Medulla oblongata (tissue), 1 donor: ENCODE measurements at regions not wholly inside any gene's neighbourhood (a gene's known extent, or its start where the extent isn't known, plus 50 kb on each side); places are given as distances from the start of the nearest gene placed in this dataset.
"Not testable (repeated sequence)": the region's sequence is repeated elsewhere in the genome, so short reads cannot be mapped to it uniquely, and the experiment has no call there.

Source experiments
- DNase-seq: peaks from one replicate; pipeline ENCODE4 v3.0.0-alpha.2; 2015; ENCODE audit errors: extremely low spot score

- no peak for DNase-seq
Observed at GRCh38 chr4:104330125-104330905, 164.4 kb downstream of the CXXC4 start.

GRCh38 chr4:104326991-104327694, 167.6 kb downstream of the CXXC4 start:
- not testable (repeated sequence) for DNase-seq

- peak; percentile 65 for DNase-seq
Observed at GRCh38 chr4:104302731-104303130, 192.0 kb downstream of the CXXC4 start.

- no peak for DNase-seq
Observed at GRCh38 chr4:104294811-104295210, 199.9 kb downstream of the CXXC4 start.

GRCh38 chr4:104286867-104287266, 207.8 kb downstream of the CXXC4 start:
- DNase-seq = no peak

- DNase-seq = no peak
Observed at GRCh38 chr4:104283303-104283702, 211.4 kb downstream of the CXXC4 start.

GRCh38 chr4:104279744-104280143, 214.9 kb downstream of the CXXC4 start:
- DNase-seq = peak; percentile 65

- no peak for DNase-seq
Observed at GRCh38 chr4:104272966-104273365, 221.7 kb downstream of the CXXC4 start.

GRCh38 chr4:104269603-104270002, 225.1 kb downstream of the CXXC4 start:
- DNase-seq = not testable (repeated sequence)

- DNase-seq = no peak
Observed at GRCh38 chr4:104263100-104263499, 231.6 kb downstream of the CXXC4 start.

- DNase-seq = no peak
Observed at GRCh38 chr4:104262678-104263077, 232.0 kb downstream of the CXXC4 start.

GRCh38 chr4:104248726-104249125, 246.0 kb downstream of the CXXC4 start:
- DNase-seq = no peak

GRCh38 chr4:104235967-104236366, 258.7 kb downstream of the CXXC4 start:
- no peak for DNase-seq

GRCh38 chr4:104217526-104217925, 277.2 kb downstream of the CXXC4 start:
- no peak for DNase-seq

GRCh38 chr4:104211657-104212056, 283.0 kb downstream of the CXXC4 start:
- DNase-seq = no peak

- DNase-seq = no peak
Observed at GRCh38 chr4:104210420-104210819, 284.3 kb downstream of the CXXC4 start.

- no peak for DNase-seq
Observed at GRCh38 chr4:104206784-104207183, 287.9 kb downstream of the CXXC4 start.

GRCh38 chr4:104205116-104205515, 289.6 kb downstream of the CXXC4 start:
- DNase-seq = no peak

- no peak for DNase-seq
Observed at GRCh38 chr4:104188301-104188700, 306.4 kb downstream of the CXXC4 start.

- no peak for DNase-seq
Observed at GRCh38 chr4:104169437-104169836, 325.3 kb downstream of the CXXC4 start.

GRCh38 chr4:104166749-104167148, 327.9 kb downstream of the CXXC4 start:
- no peak for DNase-seq

GRCh38 chr4:104163820-104164219, 330.9 kb downstream of the CXXC4 start:
- no peak for DNase-seq

GRCh38 chr4:104146048-104146447, 348.6 kb downstream of the CXXC4 start:
- DNase-seq = no peak
